ENCODE measurements at regions not wholly inside any gene's neighbourhood (a gene's known extent, or its start where the extent isn't known, plus 50 kb on each side); places are given as distances from the start of the nearest gene placed in this dataset.

DNA sequence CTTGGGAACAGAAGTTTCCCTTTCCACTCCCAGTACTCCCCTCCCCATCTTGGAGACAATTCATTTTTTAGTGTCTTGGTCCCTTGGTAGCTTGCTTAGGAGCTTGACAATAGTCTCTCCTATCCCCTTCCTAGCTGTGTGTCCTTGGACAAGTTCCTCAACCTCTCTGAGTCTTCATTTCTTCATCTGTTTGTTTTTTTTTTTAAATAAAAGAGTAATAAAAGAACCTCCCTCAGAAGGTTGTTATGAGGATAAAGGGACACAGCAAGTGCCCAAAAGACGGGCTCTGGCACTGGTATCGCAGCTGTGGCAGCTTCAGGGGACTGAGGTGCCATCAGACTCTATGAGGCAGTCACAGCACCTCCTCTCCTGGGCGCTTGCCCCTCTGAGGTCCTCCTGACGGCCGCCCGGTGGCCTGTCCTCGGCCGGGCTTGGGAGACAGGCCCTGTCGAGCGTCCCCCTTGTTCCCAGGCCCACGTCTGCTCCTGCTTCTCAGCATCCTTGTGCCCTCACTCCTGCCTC, 689.2 kb downstream of the MATN1 start:
- H3K9me3 ChIP-seq = no peaks in the 10 kb centered on the region
- no peak for TF ChIP-seq CTCF (IDR thresholded peaks at IDR 0.05)
- no peak for TF ChIP-seq POLR2AphosphoS5 (IDR thresholded peaks at IDR 0.05)
- TF ChIP-seq POLR2A (IDR thresholded peaks at IDR 0.05) = no peak
- no peak for TF ChIP-seq EP300 (IDR thresholded peaks at IDR 0.05)
- no peaks in the 10 kb centered on the region for H3K4me1 ChIP-seq
- H3K4me3 ChIP-seq = no peak overlapping the region
- H3K27ac ChIP-seq = no peak overlapping the region
- H3K27me3 ChIP-seq = peaks cover 44% of the 10 kb centered on the region
- H3K36me3 ChIP-seq = no peaks in the 10 kb centered on the region
- 10 to 80% methylated on average over 1 to 2 of the region's 11 CpGs for WGBS, 2 donors (ENCODE audit: low coverage in 1 of 2)
- no peak for ATAC-seq

GRCh38 chr1:30033256-30034104, 689.9 kb downstream of the MATN1 start:
- TF ChIP-seq EP300 (IDR thresholded peaks at IDR 0.05) = no peak
- no peak for TF ChIP-seq CTCF (IDR thresholded peaks at IDR 0.05)
- TF ChIP-seq POLR2AphosphoS5 (IDR thresholded peaks at IDR 0.05) = no peak
- no peak for TF ChIP-seq POLR2A (IDR thresholded peaks at IDR 0.05)
- no peak overlapping the region for H3K27ac ChIP-seq
- H3K36me3 ChIP-seq = no peaks in the 10 kb centered on the region
- WGBS, 2 donors (ENCODE audit: low coverage in 1 of 2) = 67 to 80% methylated on average over 1 to 3 of the region's 8 CpGs
- ATAC-seq = no peak
- no peaks in the 10 kb centered on the region for H3K4me1 ChIP-seq
- H3K9me3 ChIP-seq = no peaks in the 10 kb centered on the region
- H3K27me3 ChIP-seq = peaks cover 51% of the 10 kb centered on the region
- H3K4me3 ChIP-seq = no peak overlapping the region

DNA sequence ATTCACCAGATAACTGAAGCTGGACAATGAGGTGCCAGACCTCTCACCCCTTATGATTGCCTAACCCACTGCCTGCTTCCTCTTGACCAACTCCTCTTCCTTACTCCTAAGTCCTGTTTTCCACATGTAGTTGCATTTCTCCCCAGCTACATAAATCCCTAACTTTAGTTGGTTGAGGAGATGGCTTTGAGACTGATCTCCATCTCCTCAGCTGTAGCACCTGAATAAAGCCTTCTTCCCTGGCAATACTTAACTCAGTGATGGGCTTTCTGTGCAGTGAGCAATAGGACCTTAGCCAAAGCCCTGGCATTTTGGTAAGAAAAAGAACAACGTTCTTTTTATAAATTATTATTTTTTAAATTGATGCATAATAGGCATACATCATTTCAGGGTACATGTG, 691.1 kb downstream of the MATN1 start:
- ATAC-seq = no peak
- Histone ChIP-seq H3K27ac (no peak overlapping the region), H3K9me3 (no peaks in the 10 kb centered on the region), H3K27me3 (peaks cover 60% of the 10 kb centered on the region), H3K4me3 (no peak overlapping the region), H3K4me1 (no peaks in the 10 kb centered on the region), H3K36me3 (no peaks in the 10 kb centered on the region)
- WGBS, 2 donors (ENCODE audit: low coverage in 1 of 2) = 54 to 71% methylated on average over 1 of the region's 1 CpG
- TF ChIP-seq EP300 (IDR thresholded peaks at IDR 0.05) = no peak
- no peak for TF ChIP-seq POLR2A (IDR thresholded peaks at IDR 0.05)
- no peak for TF ChIP-seq CTCF (IDR thresholded peaks at IDR 0.05)
- TF ChIP-seq POLR2AphosphoS5 (IDR thresholded peaks at IDR 0.05) = no peak

DNA sequence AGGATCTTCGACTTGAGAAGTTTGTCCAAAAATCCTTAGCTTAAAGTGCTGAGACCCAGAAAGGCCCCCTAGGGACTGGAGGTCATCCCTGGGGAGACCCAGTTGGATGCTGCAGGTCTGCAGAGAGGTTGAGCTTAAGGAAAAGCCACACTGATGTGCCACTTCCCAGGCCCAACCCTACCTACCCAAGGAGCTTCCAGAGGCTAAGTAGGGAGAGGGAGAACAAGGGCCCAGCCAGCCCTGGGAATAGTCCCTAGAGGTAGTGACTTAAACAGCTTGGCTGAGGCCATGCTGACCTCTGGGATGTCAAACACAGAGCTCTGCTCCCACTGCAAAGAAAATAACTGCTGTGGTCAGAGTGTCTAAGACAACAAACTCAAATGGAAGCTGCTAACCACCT, 693.7 kb downstream of the MATN1 start:
- WGBS, 2 donors (ENCODE audit: low coverage in 1 of 2) = 46 to 78% methylated on average over 1 of the region's 1 CpG
- Histone ChIP-seq H3K27ac (no peak overlapping the region), H3K27me3 (peaks cover 51% of the 10 kb centered on the region), H3K4me3 (no peak overlapping the region), H3K36me3 (no peaks in the 10 kb centered on the region), H3K9me3 (peaks cover 0 to 5% (median 0%) of the 10 kb centered on the region in 3 donors), H3K4me1 (no peaks in the 10 kb centered on the region)
- TF ChIP-seq POLR2AphosphoS5 (IDR thresholded peaks at IDR 0.05) = no peak
- TF ChIP-seq EP300 (IDR thresholded peaks at IDR 0.05) = no peak
- TF ChIP-seq CTCF (IDR thresholded peaks at IDR 0.05) = no peak
- no peak for TF ChIP-seq POLR2A (IDR thresholded peaks at IDR 0.05)
- no peak for ATAC-seq

DNA sequence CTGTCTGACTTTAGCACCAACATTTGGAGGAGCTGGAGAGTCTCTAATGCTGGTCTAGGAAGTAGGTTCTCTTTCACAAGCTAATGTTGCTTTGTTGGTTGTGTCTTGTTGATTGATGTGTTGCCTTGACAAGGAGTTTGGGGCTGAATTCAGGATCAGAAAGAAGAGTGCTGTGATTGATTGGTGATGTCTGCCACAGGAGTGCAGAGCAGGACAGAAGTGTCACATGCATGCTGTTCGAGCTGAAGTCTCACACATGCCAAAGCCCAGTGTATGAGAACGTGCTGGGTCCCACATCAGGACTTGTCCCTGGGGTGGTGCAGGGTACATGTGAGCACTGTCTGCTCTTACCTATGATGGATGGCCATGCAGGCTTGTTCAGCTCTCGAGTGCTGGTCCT, 694.4 kb downstream of the MATN1 start:
- no peaks in the 10 kb centered on the region for H3K36me3 ChIP-seq
- H3K27ac ChIP-seq = no peak overlapping the region
- no peak for ATAC-seq
- peaks cover 51% of the 10 kb centered on the region for H3K27me3 ChIP-seq
- no peaks in the 10 kb centered on the region for H3K4me1 ChIP-seq
- no peak overlapping the region for H3K4me3 ChIP-seq
- no peak for TF ChIP-seq CTCF (IDR thresholded peaks at IDR 0.05)
- no peak for TF ChIP-seq POLR2A (IDR thresholded peaks at IDR 0.05)
- no peak for TF ChIP-seq EP300 (IDR thresholded peaks at IDR 0.05)
- no peak for TF ChIP-seq POLR2AphosphoS5 (IDR thresholded peaks at IDR 0.05)
- peaks cover 0 to 5% (median 0%) of the 10 kb centered on the region in 3 donors for H3K9me3 ChIP-seq
- 10 to 20% methylated on average over 1 to 3 of the region's 3 CpGs for WGBS, 2 donors (ENCODE audit: low coverage in 1 of 2)
